GM18511 (cell line): ENCODE measurements at regions not wholly inside any gene's neighbourhood (a gene's known extent, or its start where the extent isn't known, plus 50 kb on each side); places are given as distances from the start of the nearest gene placed in this dataset.

ENCODE experiments used
- ATAC-seq: cut with Tn5 transposase; IDR thresholded peaks from one replicate; pipeline ENCODE4 v1.9.1; 2021; ENCODE audit warnings: mild to moderate bottlenecking, moderate library complexity; ENCODE audit not compliant: unreplicated experiment

GRCh38 chr9:107630156-107630555, 140.6 kb upstream of the KLF4 start:
- ATAC-seq = no peak

GRCh38 chr9:107628444-107628843, 138.9 kb upstream of the KLF4 start:
- ATAC-seq = no peak

- no peak for ATAC-seq
Measured at GRCh38 chr9:107627781-107628180, 138.2 kb upstream of the KLF4 start.

- no peak for ATAC-seq
Measured at GRCh38 chr9:107626118-107626517, 136.5 kb upstream of the KLF4 start.

GRCh38 chr9:107625383-107625984, 135.9 kb upstream of the KLF4 start:
- ATAC-seq = no peak

GRCh38 chr9:107624234-107624948, 134.8 kb upstream of the KLF4 start:
- no peak for ATAC-seq

- ATAC-seq = no peak
Measured at GRCh38 chr9:107621436-107621835, 131.9 kb upstream of the KLF4 start.

- no peak for ATAC-seq
Measured at GRCh38 chr9:107620801-107621200, 131.2 kb upstream of the KLF4 start.

GRCh38 chr9:107620236-107620635, 130.7 kb upstream of the KLF4 start:
- no peak for ATAC-seq

- no peak for ATAC-seq
Measured at GRCh38 chr9:107615321-107615720, 125.8 kb upstream of the KLF4 start.

- ATAC-seq = no peak
Measured at GRCh38 chr9:107614765-107615164, 125.2 kb upstream of the KLF4 start.

- ATAC-seq = no peak
Measured at GRCh38 chr9:107613321-107613720, 123.8 kb upstream of the KLF4 start.

- no peak for ATAC-seq
Measured at GRCh38 chr9:107612136-107612535, 122.6 kb upstream of the KLF4 start.

- no peak for ATAC-seq
Measured at GRCh38 chr9:107609547-107609946, 120.0 kb upstream of the KLF4 start.

- ATAC-seq = no peak
Measured at GRCh38 chr9:107606149-107606790, 116.7 kb upstream of the KLF4 start.

GRCh38 chr9:107605041-107605440, 115.5 kb upstream of the KLF4 start:
- ATAC-seq = no peak

- no peak for ATAC-seq
Measured at GRCh38 chr9:107603281-107603680, 113.7 kb upstream of the KLF4 start.

GRCh38 chr9:107600060-107600573, 110.5 kb upstream of the KLF4 start:
- no peak for ATAC-seq

GRCh38 chr9:107597743-107598217, 108.2 kb upstream of the KLF4 start:
- no peak for ATAC-seq

- ATAC-seq = no peak
Measured at GRCh38 chr9:107594908-107595530, 105.5 kb upstream of the KLF4 start.

- ATAC-seq = no peak
Measured at GRCh38 chr9:107593224-107593870, 103.8 kb upstream of the KLF4 start.
